Neural progenitor cell (in vitro differentiated cells): ENCODE measurements at regions not wholly inside any gene's neighbourhood (a gene's known extent, or its start where the extent isn't known, plus 50 kb on each side); places are given as distances from the start of the nearest gene placed in this dataset.

Experiments used
- CTCF ChIP-seq: fragments of 200-600 bp; sonication (generic); IDR thresholded peaks from 2 replicates; pipeline ENCODE4 v1.5.1; 2017; ENCODE audit warnings: antibody characterized with exemption, mild to moderate bottlenecking
- EZH2 ChIP-seq: fragments of 200-600 bp; sonication (generic); IDR thresholded peaks from 2 replicates; pipeline ENCODE4 v1.6.1; 2017; ENCODE audit warnings: antibody characterized with exemption, mild to moderate bottlenecking, moderate library complexity
- EZH2phosphoT487 ChIP-seq: fragments of 200-600 bp; sonication (generic); IDR thresholded peaks from 2 replicates; pipeline ENCODE4 v1.6.1; 2017; ENCODE audit warnings: antibody characterized with exemption

GRCh38 chr2:134008837-134009236, 245.0 kb upstream of the MGAT5 start:
- TF ChIP-seq CTCF (no peak), EZH2 (no peak), EZH2phosphoT487 (no peak)
